Fibroblast of mammary gland (primary cell): ENCODE measurements at regions not wholly inside any gene's neighbourhood (a gene's known extent, or its start where the extent isn't known, plus 50 kb on each side); places are given as distances from the start of the nearest gene placed in this dataset.

ENCODE experiments used
- DNase-seq: peaks from one replicate; pipeline ENCODE4 v3.0.0-alpha.2; 2010; ENCODE audit warnings: low read depth
- H3K4me3 ChIP-seq: 2 replicates; pipeline ENCODE4 v1.5.1; 2011; ENCODE audit warnings: low read depth, mild to moderate bottlenecking, low read length, moderate library complexity; ENCODE audit not compliant: control insufficient read depth
- CTCF ChIP-seq: conservative IDR thresholded peaks from 2 replicates; pipeline ENCODE4 v1.5.1; 2011; ENCODE audit warnings: low read depth, low read length, inconsistent platforms; ENCODE audit not compliant: control insufficient read depth, insufficient read depth

GRCh38 chr1:213659580-213660547 is 327.9 kb upstream of the PROX1 start:
- no peak overlapping the region for H3K4me3 ChIP-seq
- no peak for TF ChIP-seq CTCF
- DNase-seq, result no peak

- H3K4me3 ChIP-seq, result no peak overlapping the region
- DNase-seq, result peak; percentile 0
- no peak for TF ChIP-seq CTCF
These were observed 326.5 kb upstream of the PROX1 start for GRCh38 chr1:213661302-213661701.

- DNase-seq, result no peak
- H3K4me3 ChIP-seq, result no peak overlapping the region
- TF ChIP-seq CTCF, result no peak
These were observed 321.7 kb upstream of the PROX1 start for GRCh38 chr1:213666113-213666512.

- no peak overlapping the region for H3K4me3 ChIP-seq
- DNase-seq, result no peak
- TF ChIP-seq CTCF, result no peak
These were observed 320.9 kb upstream of the PROX1 start for GRCh38 chr1:213666922-213667321.

GRCh38 chr1:213669512-213669911 is 318.3 kb upstream of the PROX1 start:
- TF ChIP-seq CTCF, result no peak

GRCh38 chr1:213669964-213670691 is 317.6 kb upstream of the PROX1 start:
- no peak overlapping the region for H3K4me3 ChIP-seq
- DNase-seq, result no peak
- TF ChIP-seq CTCF, result no peak

More at GRCh38 chr1:213669512-213669911, 318.3 kb upstream of the PROX1 start:
- H3K4me3 ChIP-seq, result no peak overlapping the region
- DNase-seq, result no peak
